Muscle of leg (tissue), 3 donors: ENCODE measurements at regions not wholly inside any gene's neighbourhood (a gene's known extent, or its start where the extent isn't known, plus 50 kb on each side); places are given as distances from the start of the nearest gene placed in this dataset.
A peak's percentile ranks its signal among the peaks of the same experiment; 100 is the strongest.

Source experiments
- DNase-seq: peaks from one replicate; pipeline ENCODE4 v3.0.0; 2013
- H3K27ac ChIP-seq: one replicate; pipeline ENCODE4 v1.5.1; 2013; ENCODE audit warnings: mild to moderate bottlenecking, low read length, control low read depth
- H3K27me3 ChIP-seq: one replicate; pipeline ENCODE4 v1.6.1; 2013; ENCODE audit warnings: low read length; ENCODE audit not compliant: control insufficient read depth, insufficient read depth
- H3K36me3 ChIP-seq: one replicate; pipeline ENCODE4 v1.6.1; 2013; ENCODE audit warnings: low read length; ENCODE audit not compliant: control insufficient read depth, insufficient read depth
- H3K4me1 ChIP-seq: one replicate; pipeline ENCODE4 v1.6.1; 2013; ENCODE audit warnings: low read length; ENCODE audit not compliant: control insufficient read depth, insufficient read depth
- H3K4me3 ChIP-seq: one replicate; pipeline ENCODE4 v1.5.1; 2013; ENCODE audit warnings: low read length, control low read depth
- H3K9me3 ChIP-seq: replicated peaks from 2 replicates; pipeline ENCODE4 v1.6.1; 2013; ENCODE audit warnings: low read depth, low read length; ENCODE audit not compliant: control insufficient read depth
- WGBS: methylation state at CpG from one replicate; pipeline ENCODE4 v1.1.5; 2013; ENCODE audit warnings: missing lambda C conversion rate; ENCODE audit not compliant: insufficient coverage; 5-methylcytosine and 5-hydroxymethylcytosine counted together

DNA sequence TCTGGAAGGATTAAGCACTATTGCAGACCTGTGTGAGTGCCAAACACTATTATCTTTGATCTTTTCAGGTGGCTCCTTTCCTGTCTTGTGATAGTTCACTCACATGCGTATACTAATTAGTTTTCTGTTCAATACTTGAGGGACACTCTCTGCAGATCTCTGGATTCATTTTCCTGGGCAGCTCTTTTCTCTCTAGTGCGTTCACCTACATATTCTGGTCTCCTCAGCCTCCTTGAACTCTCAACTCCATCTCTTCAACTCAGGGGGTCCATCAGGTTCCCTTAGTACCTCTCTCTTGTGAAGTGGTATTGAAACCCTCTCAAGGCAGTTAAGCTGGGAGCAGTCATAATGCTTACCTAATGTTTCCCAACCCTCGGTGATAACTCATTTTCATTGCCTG lies 1218.1 kb upstream of the MAP3K7 start:
- Histone ChIP-seq H3K27ac (no peak overlapping the region), H3K27me3 (no peaks in the 10 kb centered on the region), H3K4me3 (no peak overlapping the region), H3K4me1 (no peaks in the 10 kb centered on the region), H3K36me3 (no peaks in the 10 kb centered on the region), H3K9me3 (no peaks in the 10 kb centered on the region)
- no peak for DNase-seq
- WGBS = 100% methylated on average over 1 of the region's 3 CpGs

DNA sequence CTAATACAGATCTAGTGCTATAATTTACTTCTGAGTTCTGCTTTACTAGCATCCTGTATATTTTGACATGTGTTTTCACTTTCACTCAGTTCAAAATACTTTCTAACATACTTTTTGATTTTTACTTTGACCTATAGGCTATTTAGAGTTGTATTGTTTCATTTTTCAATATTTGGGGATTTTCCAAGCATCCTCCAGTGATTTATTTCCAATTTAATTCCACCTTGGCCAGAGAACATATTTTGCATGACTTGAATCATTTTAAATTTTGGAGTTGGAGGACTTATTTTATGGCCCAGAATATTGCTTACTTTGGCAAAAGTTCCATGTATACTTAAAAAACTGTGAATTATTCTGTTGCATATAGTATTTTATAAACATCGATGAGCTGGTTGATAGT lies 1215.6 kb upstream of the MAP3K7 start:
- peak; percentile 65 for DNase-seq
- H3K27me3 ChIP-seq = no peaks in the 10 kb centered on the region
- H3K9me3 ChIP-seq = no peaks in the 10 kb centered on the region
- no peaks in the 10 kb centered on the region for H3K4me1 ChIP-seq
- no peak overlapping the region for H3K4me3 ChIP-seq
- no peaks in the 10 kb centered on the region for H3K36me3 ChIP-seq
- WGBS = no CpG with 5 or more reads among the region's 1 CpG
- no peak overlapping the region for H3K27ac ChIP-seq

DNA sequence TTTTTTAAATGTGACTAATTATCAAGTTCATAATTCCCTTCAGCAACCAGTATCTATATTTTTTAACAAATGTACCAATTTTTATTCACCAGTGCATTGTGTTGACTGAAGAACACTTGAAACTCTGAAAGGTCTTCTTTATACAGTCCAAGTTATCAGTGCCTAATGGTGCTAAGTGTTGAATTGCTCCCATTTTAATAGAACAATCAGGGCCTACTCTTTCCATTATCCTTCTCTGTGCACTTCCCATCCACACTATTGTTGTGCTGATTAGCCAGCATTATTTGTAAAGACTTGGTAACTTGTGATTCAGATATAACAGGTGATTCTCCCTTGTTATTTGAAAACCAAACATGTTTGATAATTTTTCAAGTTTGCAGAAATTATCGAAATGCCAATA lies 1209.7 kb upstream of the MAP3K7 start:
- Histone ChIP-seq H3K27ac (no peak overlapping the region), H3K36me3 (no peaks in the 10 kb centered on the region), H3K9me3 (no peaks in the 10 kb centered on the region), H3K4me1 (no peaks in the 10 kb centered on the region), H3K4me3 (no peak overlapping the region), H3K27me3 (no peaks in the 10 kb centered on the region)
- no CpG with 5 or more reads among the region's 1 CpG for WGBS
- DNase-seq = no peak

DNA sequence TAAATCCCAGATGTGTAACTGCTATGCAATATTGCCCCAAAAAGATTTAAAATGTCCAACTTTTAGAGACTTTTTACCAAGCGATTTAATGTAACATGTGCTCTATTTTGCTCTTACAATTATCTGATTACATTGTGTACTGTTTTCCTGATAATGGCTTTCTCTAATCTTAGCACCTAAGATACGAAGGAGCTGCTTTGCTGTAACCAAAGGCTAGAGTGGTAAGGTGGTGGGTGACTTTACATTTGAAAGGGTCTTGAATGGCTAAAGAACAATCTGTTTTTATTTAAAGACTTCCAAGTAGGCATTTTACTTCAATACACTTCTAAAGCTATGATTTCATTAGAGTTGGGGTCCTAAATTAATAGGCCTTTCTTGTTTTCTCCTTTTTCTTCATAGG lies 1201.6 kb upstream of the MAP3K7 start:
- H3K36me3 ChIP-seq = no peaks in the 10 kb centered on the region
- no peaks in the 10 kb centered on the region for H3K4me1 ChIP-seq
- H3K4me3 ChIP-seq = no peak overlapping the region
- DNase-seq = no peak
- H3K27ac ChIP-seq = no peak overlapping the region
- no peaks in the 10 kb centered on the region for H3K9me3 ChIP-seq
- WGBS = no CpG with 5 or more reads among the region's 2 CpGs
- H3K27me3 ChIP-seq = no peaks in the 10 kb centered on the region

DNA sequence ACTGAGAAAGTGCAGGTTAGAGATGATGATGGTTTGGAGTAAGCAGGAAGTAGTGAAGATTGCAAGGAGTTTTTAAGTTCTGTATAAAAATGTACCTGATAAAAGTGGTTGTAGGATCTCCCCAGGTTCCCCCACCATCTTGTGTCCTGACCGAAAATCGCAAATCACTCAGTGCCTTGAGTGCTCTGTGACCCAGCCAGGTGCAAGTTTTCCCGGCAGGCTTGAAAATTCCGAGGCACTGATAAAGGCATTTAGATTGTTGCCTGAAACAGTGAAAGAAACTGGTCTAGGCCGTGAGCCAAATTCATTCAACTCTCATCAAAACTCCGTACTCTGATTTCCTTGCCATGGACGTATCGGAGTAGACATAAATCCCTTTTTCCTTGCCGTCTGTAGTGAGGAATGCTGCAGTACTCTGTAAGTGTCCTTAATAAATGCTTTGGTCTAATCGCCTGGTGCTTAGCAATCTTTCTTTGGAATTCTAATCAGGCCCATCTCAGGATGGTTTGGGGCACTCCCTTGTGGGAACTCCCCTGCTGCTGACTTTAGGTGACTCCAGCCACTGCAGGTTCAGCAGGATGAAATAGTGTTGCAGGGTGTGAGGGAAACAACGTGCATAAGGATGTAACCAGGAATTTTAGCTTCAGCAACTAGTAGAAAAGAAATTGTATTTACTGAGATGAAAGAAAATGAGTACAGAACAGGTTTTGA lies 1199.8 kb upstream of the MAP3K7 start:
- peak; percentile 21 for DNase-seq
- Histone ChIP-seq H3K36me3 (no peaks in the 10 kb centered on the region), H3K4me1 (peaks cover 3% of the 10 kb centered on the region), H3K27me3 (no peaks in the 10 kb centered on the region), H3K4me3 (no peak overlapping the region), H3K27ac (no peak overlapping the region), H3K9me3 (no peaks in the 10 kb centered on the region)
- 39% methylated on average over 4 of the region's 11 CpGs for WGBS

DNA sequence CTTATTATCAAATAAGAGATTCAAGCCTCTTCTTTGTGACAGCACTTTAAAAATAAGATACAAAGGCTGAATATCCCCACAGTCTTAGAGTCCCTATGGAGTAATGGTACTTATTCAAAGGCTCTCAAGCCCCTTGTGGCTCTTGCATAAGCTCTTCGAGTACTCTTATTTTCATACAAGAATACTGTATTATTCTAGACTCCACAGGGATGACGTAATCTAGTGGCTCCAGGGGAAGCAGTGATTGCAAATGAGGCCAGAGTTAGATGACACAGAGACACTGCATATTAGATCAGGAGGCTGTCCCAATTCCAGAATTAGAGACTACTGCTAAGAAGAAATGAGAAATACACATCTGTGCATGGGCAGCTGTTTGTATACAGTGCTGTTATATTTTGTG lies 1195.9 kb upstream of the MAP3K7 start:
- Histone ChIP-seq H3K27me3 (no peaks in the 10 kb centered on the region), H3K27ac (no peak overlapping the region), H3K4me3 (no peak overlapping the region), H3K9me3 (no peaks in the 10 kb centered on the region), H3K36me3 (no peaks in the 10 kb centered on the region), H3K4me1 (peaks cover 3% of the 10 kb centered on the region)
- DNase-seq = peak; percentile 83
- WGBS = no CpG with 5 or more reads among the region's 2 CpGs

DNA sequence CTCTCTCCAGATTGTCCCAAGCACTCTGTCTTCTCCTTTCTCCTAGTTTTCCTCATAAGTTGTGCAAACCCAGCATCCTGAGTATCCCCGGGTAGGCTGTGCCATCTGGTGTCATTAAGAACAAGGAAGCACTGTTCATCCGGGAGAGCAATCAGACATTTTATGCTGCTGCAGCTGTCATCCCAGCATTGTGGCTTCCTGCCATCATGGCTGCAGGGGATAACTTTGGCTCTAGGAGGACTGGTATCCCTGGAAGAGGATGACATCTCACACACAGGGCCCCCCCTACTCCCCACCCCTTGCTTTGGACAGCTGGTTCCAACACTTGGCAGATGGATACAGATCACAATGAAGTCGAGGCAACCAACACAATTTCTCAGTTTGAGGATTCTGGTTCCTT lies 1195.1 kb upstream of the MAP3K7 start:
- 18% methylated on average over 2 of the region's 3 CpGs for WGBS

DNA sequence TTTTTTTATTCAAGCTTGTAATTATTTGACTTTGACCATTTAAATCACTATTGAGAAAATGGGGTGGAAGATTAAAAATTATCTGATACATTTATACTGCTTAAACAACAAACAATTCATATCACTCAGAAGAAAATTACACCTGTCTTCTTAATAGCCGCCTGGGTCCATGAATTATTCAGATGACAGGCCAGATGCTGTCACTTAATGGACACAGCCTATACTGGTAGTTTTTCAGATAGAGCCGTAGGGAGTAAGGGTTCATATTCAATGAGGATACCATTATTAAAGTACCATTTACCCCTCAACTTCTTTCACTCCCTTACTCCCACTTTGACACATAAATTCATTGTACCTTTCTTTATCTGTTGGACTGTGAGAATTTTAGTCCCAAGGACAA lies 1193.4 kb upstream of the MAP3K7 start:
- H3K4me1 ChIP-seq = peaks cover 3% of the 10 kb centered on the region
- H3K9me3 ChIP-seq = peaks cover 4% of the 10 kb centered on the region
- H3K27ac ChIP-seq = no peak overlapping the region
- no peaks in the 10 kb centered on the region for H3K36me3 ChIP-seq
- no peaks in the 10 kb centered on the region for H3K27me3 ChIP-seq
- no CpG with 5 or more reads among the region's 2 CpGs for WGBS
- DNase-seq = no peak
- no peak overlapping the region for H3K4me3 ChIP-seq

More for the DNA sequence above, 1195.1 kb upstream of the MAP3K7 start:
- Histone ChIP-seq H3K27ac (peak overlapping the region; percentile 43), H3K27me3 (no peaks in the 10 kb centered on the region), H3K36me3 (no peaks in the 10 kb centered on the region), H3K9me3 (no peaks in the 10 kb centered on the region), H3K4me1 (peaks cover 3% of the 10 kb centered on the region), H3K4me3 (no peak overlapping the region)
- DNase-seq = peak; percentile 90

DNA sequence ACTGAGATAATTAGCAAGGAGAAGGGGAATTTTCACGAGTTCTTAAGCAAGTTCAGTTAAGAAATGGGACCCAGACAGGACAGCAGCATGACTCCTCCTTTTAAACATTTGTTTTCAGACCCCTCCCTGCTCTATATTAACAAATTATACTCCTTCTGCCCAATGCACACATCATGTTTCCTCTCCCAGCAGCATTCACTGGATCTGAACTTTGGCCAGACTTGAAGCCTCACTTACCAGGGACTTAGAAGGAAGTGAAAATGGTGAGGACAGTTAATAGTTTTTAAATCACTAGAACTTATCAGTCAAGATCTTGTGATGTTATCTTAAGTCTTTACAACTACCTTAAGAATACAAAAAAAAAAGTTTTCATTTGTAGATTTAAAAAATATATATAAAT lies 1174.7 kb upstream of the MAP3K7 start:
- no peaks in the 10 kb centered on the region for H3K4me1 ChIP-seq
- H3K9me3 ChIP-seq = no peaks in the 10 kb centered on the region
- H3K27me3 ChIP-seq = no peaks in the 10 kb centered on the region
- H3K4me3 ChIP-seq = no peak overlapping the region
- no peak overlapping the region for H3K27ac ChIP-seq
- H3K36me3 ChIP-seq = no peaks in the 10 kb centered on the region
- no peak for DNase-seq
- 40% methylated on average over 1 of the region's 1 CpG for WGBS

DNA sequence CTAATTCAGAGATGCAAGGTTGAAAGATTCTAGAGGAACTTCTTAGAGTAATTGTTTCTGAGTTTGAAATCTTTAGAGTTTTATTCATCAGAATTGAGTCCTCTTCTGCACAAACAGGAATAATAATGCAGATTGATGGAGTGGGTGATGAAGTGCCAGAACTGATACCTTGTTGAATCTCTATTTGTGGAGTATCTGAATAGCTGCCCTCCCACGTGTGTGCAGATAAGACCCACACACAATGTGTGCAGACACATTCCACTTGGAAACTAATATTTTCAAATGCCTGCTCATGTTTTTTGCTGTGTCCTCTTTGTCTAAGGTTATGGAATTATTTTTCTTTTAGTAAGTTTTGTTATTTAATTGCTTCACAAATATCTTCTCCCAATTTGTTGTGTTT lies 1167.8 kb upstream of the MAP3K7 start:
- no peak for DNase-seq
- H3K36me3 ChIP-seq = no peaks in the 10 kb centered on the region
- no peaks in the 10 kb centered on the region for H3K4me1 ChIP-seq
- H3K27ac ChIP-seq = no peak overlapping the region
- no peaks in the 10 kb centered on the region for H3K27me3 ChIP-seq
- WGBS = no CpG with 5 or more reads among the region's 1 CpG
- no peaks in the 10 kb centered on the region for H3K9me3 ChIP-seq
- H3K4me3 ChIP-seq = no peak overlapping the region

DNA sequence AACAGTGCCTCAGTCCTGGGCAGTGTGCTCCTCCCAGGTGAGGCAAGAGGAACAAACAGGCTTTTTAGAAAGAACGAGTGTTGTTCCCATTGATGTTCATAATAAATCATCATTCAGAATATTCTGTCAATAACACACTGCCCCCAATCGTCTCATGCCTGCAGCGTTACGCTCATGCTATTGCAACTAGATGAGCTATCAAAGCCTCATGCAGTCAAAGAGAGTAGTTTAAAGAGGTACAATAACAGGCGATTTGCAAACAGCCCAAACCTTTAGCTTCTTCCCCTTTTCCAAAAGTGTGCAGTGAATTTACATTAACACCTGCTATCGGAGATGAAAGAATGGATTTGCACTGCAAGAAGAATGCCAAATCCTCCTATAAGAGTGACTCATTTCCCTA lies 1164.7 kb upstream of the MAP3K7 start:
- no CpG with 5 or more reads among the region's 6 CpGs for WGBS

More for the DNA sequence above, 1164.7 kb upstream of the MAP3K7 start:
- Histone ChIP-seq H3K9me3 (no peaks in the 10 kb centered on the region), H3K4me3 (no peak overlapping the region), H3K27me3 (no peaks in the 10 kb centered on the region), H3K27ac (no peak overlapping the region), H3K4me1 (no peaks in the 10 kb centered on the region), H3K36me3 (no peaks in the 10 kb centered on the region)
- DNase-seq = no peak
